CD14-positive monocyte (primary cell): ENCODE measurements at regions not wholly inside any gene's neighbourhood (a gene's known extent, or its start where the extent isn't known, plus 50 kb on each side); places are given as distances from the start of the nearest gene placed in this dataset.
"Not testable (repeated sequence)": the region's sequence is repeated elsewhere in the genome, so short reads cannot be mapped to it uniquely, and the experiment has no call there.

ENCODE experiments used
- DNase-seq, 3 donors: peaks; one replicate each; pipeline ENCODE4 v3.0.0-alpha.2; 2011 to 2022
- H2AFZ ChIP-seq: 2 replicates; pipeline ENCODE4 v1.6.0; 2012; ENCODE audit warnings: mild to moderate bottlenecking, low read depth, low read length, inconsistent platforms; ENCODE audit not compliant: insufficient read depth, poor library complexity, severe bottlenecking
- H3K27ac ChIP-seq, 2 donors: 1 replicate in 1 of 2; 2 replicates in 1 of 2; pipeline ENCODE4 v1.5.1; 2012 to 2013; ENCODE audit warnings: low read length in 2 of 2, control low read depth in 1 of 2, inconsistent platforms in 1 of 2, low read depth in 1 of 2, mild to moderate bottlenecking in 1 of 2
- H3K27me3 ChIP-seq, 2 donors: one replicate each; pipeline versions ENCODE4 v1.6.0 to v1.6.1; 2011 to 2013; ENCODE audit warnings: low read length in 2 of 2; ENCODE audit not compliant: control insufficient read depth in 2 of 2, insufficient read depth in 2 of 2
- H3K36me3 ChIP-seq, 2 donors: replicated peaks in 1 of 2; 1 replicate in 1 of 2; 2 replicates in 1 of 2; pipeline versions ENCODE4 v1.5.1 to v1.6.1; 2012 to 2013; ENCODE audit warnings: low read length in 2 of 2, control low read depth in 1 of 2, inconsistent platforms in 1 of 2, mild to moderate bottlenecking in 1 of 2; ENCODE audit not compliant: insufficient read depth in 2 of 2, control insufficient read depth in 1 of 2
- H3K4me1 ChIP-seq, 2 donors: 1 replicate in 1 of 2; 2 replicates in 1 of 2; pipeline versions ENCODE4 v1.5.1 to v1.6.1; 2012 to 2013; ENCODE audit warnings: low read length in 2 of 2, control low read depth in 1 of 2, inconsistent platforms in 1 of 2, mild to moderate bottlenecking in 1 of 2, moderate library complexity in 1 of 2; ENCODE audit not compliant: insufficient read depth in 2 of 2, control insufficient read depth in 1 of 2
- H3K4me2 ChIP-seq: replicated peaks from 2 replicates; pipeline ENCODE3; 2012; ENCODE audit warnings: low read length, moderate library complexity, mild to moderate bottlenecking; ENCODE audit not compliant: poor library complexity, severe bottlenecking; ENCODE audit errors: extremely low read depth
- H3K4me3 ChIP-seq, 3 experiments: fragments of 200-600 bp in 1 of 3; sonication (generic) in 1 of 3; replicated peaks in 1 of 3; 1 replicate in 2 of 3; 2 replicates in 1 of 3; pipeline ENCODE4 v1.5.1; 2011 to 2013; ENCODE audit warnings: low read length in 3 of 3, mild to moderate bottlenecking in 3 of 3, control low read depth in 2 of 3, low read depth in 2 of 3, inconsistent platforms in 1 of 3, moderate library complexity in 1 of 3
- H3K79me2 ChIP-seq: 2 replicates; pipeline ENCODE4 v1.6.0; 2012; ENCODE audit warnings: mild to moderate bottlenecking, control low read depth, inconsistent platforms, low read length, moderate library complexity; ENCODE audit not compliant: insufficient read depth
- H3K9ac ChIP-seq: 2 replicates; pipeline ENCODE4 v1.6.0; 2017; ENCODE audit warnings: low read length, mild to moderate bottlenecking; ENCODE audit not compliant: insufficient read depth, poor library complexity, severe bottlenecking
- H3K9me3 ChIP-seq, 2 donors: replicated peaks in 1 of 2; 1 replicate in 1 of 2; 2 replicates in 1 of 2; pipeline versions ENCODE4 v1.5.1 to v1.6.1; 2012 to 2013; ENCODE audit warnings: low read length in 2 of 2, control low read depth in 1 of 2; ENCODE audit not compliant: control insufficient read depth in 1 of 2, insufficient read depth in 1 of 2
- H4K20me1 ChIP-seq: 2 replicates; pipeline ENCODE4 v1.6.0; 2012; ENCODE audit warnings: mild to moderate bottlenecking, low read length, control low read depth, moderate library complexity; ENCODE audit not compliant: insufficient read depth
- H3K27ac Mint-ChIP-seq, 7 donors: one replicate each; pipeline ENCODE4 v1.8.0; 2020; ENCODE audit warnings: mild to moderate bottlenecking in 7 of 7, mixed read lengths in 7 of 7, moderate library complexity in 6 of 7, inconsistent platforms in 2 of 7
- H3K27me3 Mint-ChIP-seq, 3 donors: one replicate each; pipeline ENCODE4 v1.8.0; 2021 to 2022; ENCODE audit warnings: low read depth in 3 of 3, mild to moderate bottlenecking in 3 of 3, mixed read lengths in 3 of 3, moderate library complexity in 3 of 3, inconsistent platforms in 1 of 3
- H3K36me3 Mint-ChIP-seq, 2 donors: one replicate each; pipeline ENCODE4 v1.8.0; 2020; ENCODE audit warnings: mixed read lengths in 2 of 2, inconsistent platforms in 1 of 2, mild to moderate bottlenecking in 1 of 2
- H3K4me1 Mint-ChIP-seq: one replicate; pipeline ENCODE4 v1.8.0; 2020; ENCODE audit warnings: mild to moderate bottlenecking, mixed read lengths
- H3K4me3 Mint-ChIP-seq, 2 donors: one replicate each; pipeline ENCODE4 v1.8.0; 2020; ENCODE audit warnings: mild to moderate bottlenecking in 2 of 2, mixed read lengths in 2 of 2, moderate library complexity in 1 of 2
- H3K9me3 Mint-ChIP-seq, 7 donors: one replicate each; pipeline ENCODE4 v1.8.0; 2020 to 2022; ENCODE audit warnings: mixed read lengths in 7 of 7, mild to moderate bottlenecking in 6 of 7, moderate library complexity in 6 of 7, inconsistent platforms in 2 of 7
- CTCF ChIP-seq: fragments of 200-600 bp; IDR thresholded peaks from one replicate; pipeline ENCODE4 v1.8.0; 2022; ENCODE audit warnings: antibody characterized with exemption, mild to moderate bottlenecking
- WGBS: methylation state at CpG from one replicate; pipeline ENCODE4 v1.1.5; 2013; ENCODE audit warnings: missing lambda C conversion rate; ENCODE audit not compliant: insufficient coverage; 5-methylcytosine and 5-hydroxymethylcytosine counted together
- intact Hi-C, 2 donors: fragments of 100-400 bp; cut with micrococcal nuclease; formaldehyde crosslinking; loops; one replicate each; pipeline versions ENCODE4 v1.15.0 to v1.15.1; 2023

DNA sequence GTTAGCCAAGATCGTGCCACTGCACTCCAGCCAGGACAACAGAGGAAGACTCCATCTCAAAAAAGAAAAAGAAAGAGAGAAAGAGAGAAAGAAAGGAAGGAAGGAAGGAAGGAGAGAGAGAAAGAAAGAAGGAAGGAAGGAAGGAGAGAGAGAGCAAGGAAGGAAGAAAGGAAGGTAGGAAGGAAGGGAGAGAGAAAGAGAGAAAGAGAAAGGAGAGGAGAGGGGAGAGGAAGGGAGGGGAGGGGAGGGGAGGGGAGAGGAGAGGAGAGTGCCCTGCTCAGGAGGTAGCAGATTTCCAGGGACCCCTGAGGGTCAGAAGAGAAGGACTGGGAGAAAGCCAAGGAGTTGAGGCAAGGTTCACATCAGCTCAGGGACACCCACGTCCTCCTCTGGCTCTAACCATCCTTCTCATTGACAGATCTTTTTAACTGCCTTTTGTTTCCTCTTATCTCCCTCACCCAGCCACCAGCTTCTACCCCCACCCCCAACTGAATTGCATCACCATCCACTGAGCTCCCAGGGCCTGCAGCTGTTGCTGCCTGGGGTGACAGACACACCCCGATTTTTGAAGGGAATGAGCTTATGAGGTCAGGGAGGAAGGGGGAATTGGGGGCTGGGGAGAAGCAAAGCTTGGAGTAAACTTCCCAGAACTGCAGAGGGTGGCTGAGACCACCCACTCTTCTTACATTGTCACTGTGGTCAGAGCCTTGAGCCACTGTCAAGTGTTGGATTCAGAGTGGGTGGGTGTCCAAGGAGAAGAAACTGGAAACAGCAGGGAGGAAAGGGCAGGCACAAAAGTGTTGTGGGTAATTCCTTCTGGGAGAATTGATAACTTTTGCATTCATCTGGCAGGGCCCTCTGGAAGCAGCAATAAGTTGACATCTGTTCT is 91.6 kb downstream of the GLUL start:
- Histone ChIP-seq H3K79me2 (no peaks in the 10 kb centered on the region), H3K36me3 (no peaks in the 10 kb centered on the region), H3K4me2 (peak overlapping the region; percentile 28), H4K20me1 (no peaks in the 10 kb centered on the region), H3K4me1 (peaks cover 39 to 56% of the 10 kb centered on the region in 2 donors), H3K27ac (peak overlapping the region in 1 of 2 donors; percentile 28), H3K27me3 (no peaks in the 10 kb centered on the region), H3K9ac (no peak overlapping the region), H3K4me3 (no peak overlapping the region), H2AFZ (peak overlapping the region; percentile 31), H3K9me3 (no peaks in the 10 kb centered on the region)
- Mint-ChIP-seq H3K36me3 (no peaks in the 10 kb centered on the region), H3K27me3 (peaks cover 2 to 5% (median 2%) of the 10 kb centered on the region in 3 donors), H3K9me3 (peaks cover 0 to 6% (median 3%) of the 10 kb centered on the region in 7 donors), H3K27ac (peak overlapping the region in 5 of 7 donors; percentile 34 to 85 (median 63)), H3K4me1 (peaks cover 63% of the 10 kb centered on the region), H3K4me3 (peak overlapping the region in 1 of 2 donors; percentile 86)
- 0% methylated on average over 2 of the region's 3 CpGs for WGBS
- intact Hi-C loops, result no loop called here
- no peak for TF ChIP-seq CTCF
- DNase-seq, result peak; percentile 57 to 74 (median 72)

- H3K4me2 ChIP-seq, DNase-seq, H3K4me3 ChIP-seq, H3K27me3 ChIP-seq, H3K9me3 Mint-ChIP-seq, H3K36me3 ChIP-seq, H4K20me1 ChIP-seq, H3K27me3 Mint-ChIP-seq, H3K36me3 Mint-ChIP-seq, H2AFZ ChIP-seq, H3K9me3 ChIP-seq, H3K9ac ChIP-seq, H3K27ac ChIP-seq, H3K79me2 ChIP-seq, intact Hi-C loops: not testable (repeated sequence)
- peaks cover 32 to 50% of the 10 kb centered on the region in 2 donors for H3K4me1 ChIP-seq
- peaks cover 60% of the 10 kb centered on the region for H3K4me1 Mint-ChIP-seq
- peak overlapping the region in 4 of 7 donors; percentile 34 to 85 (median 64) for H3K27ac Mint-ChIP-seq
- WGBS, result 100% methylated on average over 4 of the region's 14 CpGs
- peak overlapping the region in 1 of 2 donors; percentile 86 for H3K4me3 Mint-ChIP-seq
These were observed 92.4 kb downstream of the GLUL start for GRCh38 chr1:182299054-182299727.
